Activated naive CD4-positive, alpha-beta T cell treated with anti-CD3 and anti-CD28 coated beads, Interleukin-2, amount 50 U/mL, for 72 hours (primary cell): ENCODE measurements at regions not wholly inside any gene's neighbourhood (a gene's known extent, or its start where the extent isn't known, plus 50 kb on each side); places are given as distances from the start of the nearest gene placed in this dataset.

Source experiments
- ATAC-seq, 2 donors: fragments of 150-1000 bp; cut with Tn5 transposase; 2 replicates each; pipeline ENCODE4 v1.10.0; 2021; ENCODE audit warnings: mild to moderate bottlenecking in 2 of 2, moderate library complexity in 2 of 2
- DNase-seq, 2 donors: peaks; one replicate each; pipeline ENCODE4 v3.0.0; 2021 to 2022; ENCODE audit warnings: low spot score in 2 of 2
- H3K27ac Mint-ChIP-seq, 2 donors: one replicate each; pipeline ENCODE4 v1.8.0; 2022; ENCODE audit warnings: mild to moderate bottlenecking in 2 of 2, mixed read lengths in 2 of 2
- H3K36me3 Mint-ChIP-seq, 2 donors: one replicate each; pipeline ENCODE4 v1.8.0; 2022; ENCODE audit warnings: mixed read lengths in 2 of 2
- H3K9me3 Mint-ChIP-seq, 2 donors: one replicate each; pipeline ENCODE4 v1.8.0; 2022; ENCODE audit warnings: mixed read lengths in 2 of 2

DNA sequence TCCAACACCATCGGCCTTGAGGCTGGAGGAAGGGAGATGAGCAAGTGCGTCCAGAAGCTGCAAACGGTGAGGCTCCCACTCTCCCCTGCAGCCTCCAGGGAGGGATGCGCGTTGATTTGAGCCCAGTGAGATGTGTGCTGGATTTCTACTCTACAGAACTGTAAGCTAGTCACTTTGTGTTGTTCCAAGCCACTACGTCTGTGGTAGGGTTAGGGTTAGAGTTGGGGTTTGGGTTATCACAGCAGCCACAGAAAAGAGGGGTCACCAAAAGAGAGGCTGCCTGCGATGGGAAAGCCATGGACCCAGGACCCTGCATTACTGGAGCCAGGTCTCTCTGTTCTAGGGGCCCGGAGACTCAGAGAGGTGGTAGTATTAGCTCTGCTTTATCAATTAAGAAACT, 94.5 kb downstream of the KCNF1 start:
- no peak for ATAC-seq

DNA sequence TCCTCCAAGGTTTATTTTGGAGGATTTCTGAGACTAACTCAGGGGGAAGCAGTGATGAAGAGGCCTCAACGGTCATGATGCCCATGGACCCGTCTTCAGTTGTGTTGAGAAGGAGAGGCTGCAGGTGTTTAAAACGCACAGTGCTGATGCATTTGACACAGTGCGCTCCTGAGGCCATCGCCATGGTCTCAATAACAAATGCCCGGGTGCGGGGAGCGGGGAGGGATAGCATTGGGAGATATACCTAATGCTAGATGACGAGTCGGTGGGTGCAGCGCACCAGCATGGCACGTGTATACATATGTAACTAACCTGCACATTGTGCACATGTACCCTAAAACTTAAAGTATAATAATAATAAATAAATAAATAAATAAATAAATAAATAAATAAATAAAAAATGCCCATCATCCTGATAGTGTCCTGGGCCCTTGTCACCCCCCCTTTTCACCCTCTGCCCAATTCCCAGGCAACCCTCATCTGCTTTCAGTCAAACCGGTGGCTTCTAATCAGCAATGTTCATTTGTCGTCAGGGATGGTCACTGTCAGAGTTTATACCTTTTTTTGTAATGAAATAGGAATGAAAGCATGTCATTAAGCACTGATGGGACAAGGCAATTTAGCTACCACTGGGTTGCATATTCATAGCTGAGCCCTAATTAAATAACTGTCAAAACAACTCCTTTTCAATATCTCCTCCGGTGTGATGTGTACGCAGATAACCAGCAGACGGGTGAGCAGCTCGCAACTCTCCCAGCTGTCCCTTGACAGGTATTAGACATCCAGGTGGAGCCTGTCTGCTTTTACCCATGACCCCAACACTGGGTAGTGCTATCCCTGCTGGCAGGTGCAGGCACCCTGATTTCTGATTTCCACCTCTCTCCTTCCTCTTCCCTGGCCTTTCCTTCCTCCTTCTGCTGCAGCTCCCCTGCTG, 95.9 kb downstream of the KCNF1 start:
- Mint-ChIP-seq H3K9me3 (peaks cover 9 to 16% of the 10 kb centered on the region in 2 donors), H3K36me3 (peaks cover 0 to 5% of the 10 kb centered on the region in 2 donors), H3K27ac (no peak overlapping the region)
- ATAC-seq (no peak), DNase-seq (peak in 1 of 2 donors; percentile 26)

More for the DNA sequence above, 94.5 kb downstream of the KCNF1 start:
- peak in 1 of 2 donors; percentile 6 for DNase-seq
- peaks cover 0 to under 1% of the 10 kb centered on the region in 2 donors for H3K36me3 Mint-ChIP-seq
- no peak overlapping the region for H3K27ac Mint-ChIP-seq
- H3K9me3 Mint-ChIP-seq: peaks cover 9 to 12% of the 10 kb centered on the region in 2 donors

DNA sequence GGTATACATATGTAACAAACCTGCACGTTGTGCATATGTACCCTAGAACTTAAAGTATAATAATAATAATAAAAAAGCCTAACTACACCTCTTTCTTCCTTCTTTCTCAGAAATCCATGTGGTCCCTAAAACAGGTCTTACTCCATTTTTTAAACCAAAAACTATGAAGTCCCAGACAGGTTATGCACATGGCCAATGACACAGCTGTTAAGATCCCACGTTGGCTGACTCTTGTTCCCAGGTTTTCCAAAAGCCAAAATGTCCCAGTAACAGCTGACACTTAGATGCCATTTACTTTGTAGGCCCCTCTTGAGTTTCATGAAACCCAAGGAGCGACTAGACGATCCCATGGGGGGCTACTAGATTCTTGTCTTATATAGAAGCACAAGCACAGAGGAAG, 97.0 kb downstream of the KCNF1 start:
- Mint-ChIP-seq H3K27ac (no peak overlapping the region), H3K36me3 (peaks cover 4 to 5% of the 10 kb centered on the region in 2 donors), H3K9me3 (peaks cover 13 to 16% of the 10 kb centered on the region in 2 donors)
- no peak for ATAC-seq
- DNase-seq: no peak

DNA sequence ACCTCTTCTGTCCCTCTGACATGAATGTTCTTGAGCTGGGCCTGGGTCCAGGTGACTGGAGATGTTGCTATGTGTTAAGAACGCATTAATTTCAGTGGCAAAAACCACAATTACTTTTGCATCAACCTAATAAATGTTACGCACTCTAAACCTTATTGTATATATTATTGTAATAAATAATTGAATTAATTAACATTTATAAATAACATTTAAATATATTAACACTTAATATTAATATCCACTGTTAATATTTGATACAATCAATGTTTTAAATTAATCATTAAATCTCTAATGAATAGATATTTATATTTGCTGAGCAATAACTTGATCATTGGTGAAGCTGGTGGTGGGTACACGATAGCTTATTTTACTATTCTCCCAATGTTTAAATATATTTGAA, 97.4 kb downstream of the KCNF1 start:
- DNase-seq (no peak), ATAC-seq (no peak)
- Mint-ChIP-seq H3K27ac (no peak overlapping the region), H3K9me3 (peaks cover 14 to 16% of the 10 kb centered on the region in 2 donors), H3K36me3 (peaks cover 5% of the 10 kb centered on the region in 2 donors)

DNA sequence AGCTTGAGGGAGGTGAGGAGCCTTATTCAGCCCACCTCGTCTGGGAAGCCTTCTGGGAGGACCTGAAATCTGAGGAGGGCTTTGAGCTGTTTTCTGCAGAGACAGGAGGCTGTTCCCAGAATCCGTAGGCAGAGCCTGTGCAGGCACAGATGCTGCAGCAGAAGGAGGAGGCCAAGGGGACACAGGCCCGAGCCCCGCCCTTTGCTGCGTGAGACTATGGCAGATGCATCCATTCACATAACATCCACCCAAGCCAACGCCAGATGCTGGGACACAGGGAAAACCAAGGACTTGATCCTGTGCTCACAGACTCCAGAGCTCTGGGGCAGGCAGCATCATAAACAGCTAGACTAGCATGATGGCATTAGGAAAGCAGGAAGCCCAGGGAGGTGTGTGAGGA, 98.2 kb downstream of the KCNF1 start:
- Mint-ChIP-seq H3K27ac (no peak overlapping the region), H3K36me3 (peaks cover 5% of the 10 kb centered on the region in 2 donors), H3K9me3 (peaks cover 14 to 16% of the 10 kb centered on the region in 2 donors)
- ATAC-seq (no peak), DNase-seq (no peak)

DNA sequence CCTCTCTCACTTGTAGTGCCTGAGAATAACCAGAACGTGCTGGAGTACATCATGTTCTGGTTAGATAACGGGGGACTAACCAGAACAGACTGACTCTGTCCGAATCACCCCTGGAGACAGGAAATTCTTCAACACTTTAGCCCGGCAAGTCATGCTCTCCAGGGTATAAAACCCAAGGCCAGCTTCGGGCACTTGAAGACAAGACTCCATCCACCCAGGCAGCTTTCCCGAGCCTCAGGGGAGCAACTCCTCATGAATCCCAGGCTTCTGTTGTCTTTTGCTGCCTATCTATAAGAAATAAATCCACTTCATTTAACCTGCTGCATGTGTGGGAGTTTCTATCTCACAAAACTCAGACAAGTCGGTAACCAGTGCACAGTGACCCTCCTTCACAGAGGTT, 99.6 kb downstream of the KCNF1 start:
- H3K9me3 Mint-ChIP-seq: peaks cover 14 to 16% of the 10 kb centered on the region in 2 donors
- DNase-seq: peak in 1 of 2 donors; percentile 23
- peaks cover 5% of the 10 kb centered on the region in 2 donors for H3K36me3 Mint-ChIP-seq
- ATAC-seq: no peak
- H3K27ac Mint-ChIP-seq: no peak overlapping the region

DNA sequence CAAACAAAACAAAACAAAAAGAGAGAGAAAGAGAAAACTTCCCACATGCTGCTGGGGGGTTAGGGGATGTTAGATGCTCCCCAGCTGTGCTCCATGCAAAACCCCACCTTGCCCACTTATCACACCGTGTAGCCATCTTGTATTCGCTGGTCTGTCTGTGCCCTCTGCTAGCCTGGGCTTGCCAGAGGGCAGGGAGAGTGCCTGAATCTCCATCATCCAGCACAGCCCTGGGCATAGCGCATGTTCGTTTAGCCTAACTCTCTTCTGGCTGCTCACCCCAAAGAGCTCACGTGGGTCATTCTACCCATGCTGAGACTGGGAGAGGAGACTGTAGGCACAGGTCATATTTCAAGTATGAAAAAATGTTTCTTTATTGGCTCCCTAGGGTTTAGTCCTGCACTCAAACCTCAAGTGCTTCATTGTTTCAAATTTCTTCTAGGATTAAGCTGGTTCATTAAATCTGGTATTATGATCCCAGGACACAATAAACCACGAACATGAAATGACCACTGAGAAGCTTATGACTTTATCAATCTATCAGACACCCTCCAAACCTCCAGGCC, 100.5 kb downstream of the KCNF1 start:
- ATAC-seq: no peak
- H3K9me3 Mint-ChIP-seq: peaks cover 14 to 16% of the 10 kb centered on the region in 2 donors
- H3K27ac Mint-ChIP-seq: no peak overlapping the region
- peaks cover 5% of the 10 kb centered on the region in 2 donors for H3K36me3 Mint-ChIP-seq
- DNase-seq: no peak

DNA sequence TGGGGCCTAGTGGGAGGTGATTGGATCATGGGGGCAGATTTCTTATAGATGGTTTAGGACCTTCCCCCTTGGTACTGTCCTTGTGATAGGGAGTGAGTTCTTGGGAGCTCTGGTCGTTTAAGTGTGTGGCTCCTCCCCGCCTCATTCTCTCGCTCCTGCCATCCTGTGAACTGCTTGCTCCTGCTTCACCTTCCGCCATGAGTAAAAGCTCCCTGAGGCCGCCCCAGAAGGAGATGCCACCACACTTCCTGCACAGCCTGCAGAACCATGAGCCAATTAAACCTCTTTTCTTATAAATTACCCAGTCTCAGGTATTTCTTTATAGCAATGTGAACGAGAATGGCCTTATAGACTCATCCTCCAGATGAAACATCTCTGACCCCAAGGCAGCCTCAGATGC, 101.5 kb downstream of the KCNF1 start:
- DNase-seq (no peak), ATAC-seq (no peak)
- peaks cover 14 to 16% of the 10 kb centered on the region in 2 donors for H3K9me3 Mint-ChIP-seq
- H3K27ac Mint-ChIP-seq: no peak overlapping the region
- H3K36me3 Mint-ChIP-seq: peaks cover 5% of the 10 kb centered on the region in 2 donors

DNA sequence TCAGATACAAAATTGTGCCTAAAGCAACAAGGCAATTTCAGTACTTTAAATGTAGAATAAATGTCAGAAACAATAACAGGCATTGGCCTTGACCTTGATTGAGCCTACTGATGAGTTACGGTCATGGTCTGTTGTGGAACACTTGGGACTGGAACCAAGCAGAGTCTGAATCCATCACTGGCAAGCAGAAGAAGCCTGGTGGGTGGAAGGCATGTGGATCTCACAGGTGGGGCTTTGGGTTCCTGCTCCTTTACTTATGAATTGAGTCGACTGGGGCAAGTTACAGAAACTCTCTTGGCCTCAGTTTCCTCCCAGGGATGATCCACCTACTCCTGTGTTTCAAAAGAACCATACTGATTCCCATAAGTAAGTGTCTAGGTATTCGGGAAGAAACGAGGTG, 102.3 kb downstream of the KCNF1 start:
- Mint-ChIP-seq H3K27ac (no peak overlapping the region), H3K36me3 (peaks cover 5% of the 10 kb centered on the region in 2 donors), H3K9me3 (peaks cover 14 to 16% of the 10 kb centered on the region in 2 donors)
- ATAC-seq (no peak), DNase-seq (no peak)

DNA sequence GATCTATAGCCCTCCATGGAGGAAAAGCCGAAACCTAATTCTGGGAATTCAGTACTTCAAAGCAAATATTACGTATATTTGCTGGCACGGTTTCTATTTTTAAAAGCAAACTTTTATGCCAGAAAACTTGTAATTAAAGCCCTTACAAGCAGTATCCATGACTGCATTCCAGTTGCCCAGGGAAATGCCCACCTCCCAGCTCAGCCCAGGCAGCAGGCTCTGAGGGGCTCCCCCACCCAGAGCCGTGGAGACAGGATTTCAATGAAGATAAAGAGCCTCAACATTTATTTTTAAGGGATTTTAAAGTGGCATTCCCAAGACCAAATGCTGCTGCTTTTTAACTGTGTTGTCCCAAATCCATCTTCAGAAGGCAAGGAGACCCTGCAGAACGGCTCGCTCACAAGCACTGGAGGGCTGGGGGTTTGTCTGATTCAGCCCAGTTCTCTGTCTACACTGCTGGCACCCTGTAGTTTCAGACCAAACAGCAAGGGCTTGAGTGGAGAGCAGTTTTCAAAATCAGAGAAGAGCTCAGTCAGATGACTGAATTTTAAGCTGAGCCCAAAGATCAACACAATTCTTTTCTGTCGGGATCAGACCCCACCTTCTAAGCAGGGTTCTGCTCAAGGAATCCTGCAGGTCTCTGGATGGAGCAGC, 105.1 kb downstream of the KCNF1 start:
- Mint-ChIP-seq H3K27ac (no peak overlapping the region), H3K36me3 (peaks cover 0 to 5% of the 10 kb centered on the region in 2 donors), H3K9me3 (peaks cover 0 to 4% of the 10 kb centered on the region in 2 donors)
- ATAC-seq (no peak), DNase-seq (no peak)

DNA sequence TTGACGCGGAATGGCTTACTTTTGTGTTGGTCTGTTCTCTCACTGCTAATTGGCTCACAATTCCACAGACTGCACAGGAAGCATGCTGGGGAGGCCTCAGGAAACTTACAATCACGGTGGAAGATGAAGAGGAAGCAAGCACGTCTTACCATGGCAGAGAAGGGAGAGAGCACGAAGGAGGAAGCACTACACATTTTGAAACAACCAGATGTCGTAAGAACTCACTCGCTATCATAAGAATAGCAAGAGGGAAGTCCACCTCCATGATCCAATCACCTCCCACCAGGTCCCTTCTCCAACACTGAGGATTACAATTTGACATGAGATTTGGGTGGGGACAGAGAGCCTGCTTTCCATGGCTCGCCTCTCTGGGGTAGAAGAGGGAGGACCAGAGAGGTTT, 106.2 kb downstream of the KCNF1 start:
- Mint-ChIP-seq H3K9me3 (peaks cover 0 to 4% of the 10 kb centered on the region in 2 donors), H3K27ac (no peak overlapping the region), H3K36me3 (peaks cover 0 to 5% of the 10 kb centered on the region in 2 donors)
- ATAC-seq (no peak), DNase-seq (no peak)

DNA sequence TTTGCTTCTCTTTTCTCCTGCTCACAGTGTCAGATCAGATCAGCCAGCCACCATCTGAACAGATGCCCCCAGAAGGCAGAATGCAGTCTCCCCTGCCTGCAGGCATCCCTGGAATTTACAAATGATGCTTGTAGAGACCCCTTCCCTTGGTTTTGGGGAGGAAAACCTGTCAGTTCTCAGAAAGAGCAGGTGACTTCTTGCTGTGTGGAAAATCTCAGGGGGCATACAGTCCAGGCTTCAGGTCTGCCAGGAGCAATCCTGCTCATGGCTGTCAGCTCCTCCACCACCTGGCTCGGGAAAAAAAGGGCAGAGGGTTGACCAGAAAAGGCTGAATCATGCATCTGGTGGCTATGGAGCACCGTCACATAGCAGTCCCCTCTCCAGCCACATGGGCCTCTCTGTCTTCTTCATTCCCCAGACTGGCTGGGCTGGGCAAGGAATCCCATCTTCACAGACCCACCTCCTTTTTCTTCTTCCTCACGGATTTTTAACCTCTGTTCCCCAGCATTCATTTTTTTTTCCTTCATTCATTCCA, 107.0 kb downstream of the KCNF1 start:
- DNase-seq (no peak), ATAC-seq (no peak)
- Mint-ChIP-seq H3K9me3 (peaks cover 0 to under 1% of the 10 kb centered on the region in 2 donors), H3K27ac (no peak overlapping the region), H3K36me3 (peaks cover 0 to under 1% of the 10 kb centered on the region in 2 donors)

DNA sequence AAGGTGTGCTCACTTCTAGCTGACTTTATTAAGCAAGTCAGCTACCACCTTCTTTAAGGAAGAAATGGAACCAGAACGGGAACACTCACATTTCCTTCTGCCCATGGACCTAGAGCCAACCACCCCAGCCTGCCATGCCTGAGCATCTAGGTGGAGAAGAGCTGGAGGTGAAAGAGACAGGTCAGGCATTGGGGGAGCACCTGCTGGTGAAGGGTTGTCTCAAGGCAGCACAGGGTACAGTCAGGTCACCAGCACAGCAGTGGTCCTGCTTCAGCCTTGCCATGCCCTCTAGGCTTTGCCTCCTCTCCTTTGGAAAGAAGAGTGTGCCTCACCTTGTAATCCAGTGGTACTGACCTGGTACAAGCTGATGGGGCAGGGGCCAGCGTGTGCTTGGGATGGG, 107.9 kb downstream of the KCNF1 start:
- no peaks in the 10 kb centered on the region for H3K9me3 Mint-ChIP-seq
- no peak for ATAC-seq
- H3K27ac Mint-ChIP-seq: no peak overlapping the region
- H3K36me3 Mint-ChIP-seq: no peaks in the 10 kb centered on the region
- DNase-seq: no peak

DNA sequence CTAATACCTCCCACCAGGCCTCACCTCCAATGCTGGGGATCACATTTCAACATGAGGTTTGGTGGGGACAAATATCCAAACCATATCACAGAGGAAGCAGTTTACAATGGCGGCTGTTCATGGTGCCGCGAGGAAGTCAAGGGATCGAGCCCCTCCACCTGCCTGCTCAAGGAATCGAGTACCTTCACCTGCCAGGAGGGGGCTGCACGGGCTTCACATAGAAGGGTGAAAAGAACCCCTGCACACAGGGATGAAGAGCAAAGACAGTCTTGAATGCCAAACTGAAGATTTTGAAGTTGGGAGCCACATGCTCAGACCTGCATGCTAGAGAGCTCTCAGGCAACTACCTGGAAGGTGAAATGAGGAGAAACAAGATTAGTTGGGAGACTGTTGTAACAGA, 110.3 kb downstream of the KCNF1 start:
- H3K27ac Mint-ChIP-seq: peak overlapping the region in 1 of 2 donors; percentile 26
- H3K36me3 Mint-ChIP-seq: no peaks in the 10 kb centered on the region
- ATAC-seq (no peak), DNase-seq (no peak)
- no peaks in the 10 kb centered on the region for H3K9me3 Mint-ChIP-seq

DNA sequence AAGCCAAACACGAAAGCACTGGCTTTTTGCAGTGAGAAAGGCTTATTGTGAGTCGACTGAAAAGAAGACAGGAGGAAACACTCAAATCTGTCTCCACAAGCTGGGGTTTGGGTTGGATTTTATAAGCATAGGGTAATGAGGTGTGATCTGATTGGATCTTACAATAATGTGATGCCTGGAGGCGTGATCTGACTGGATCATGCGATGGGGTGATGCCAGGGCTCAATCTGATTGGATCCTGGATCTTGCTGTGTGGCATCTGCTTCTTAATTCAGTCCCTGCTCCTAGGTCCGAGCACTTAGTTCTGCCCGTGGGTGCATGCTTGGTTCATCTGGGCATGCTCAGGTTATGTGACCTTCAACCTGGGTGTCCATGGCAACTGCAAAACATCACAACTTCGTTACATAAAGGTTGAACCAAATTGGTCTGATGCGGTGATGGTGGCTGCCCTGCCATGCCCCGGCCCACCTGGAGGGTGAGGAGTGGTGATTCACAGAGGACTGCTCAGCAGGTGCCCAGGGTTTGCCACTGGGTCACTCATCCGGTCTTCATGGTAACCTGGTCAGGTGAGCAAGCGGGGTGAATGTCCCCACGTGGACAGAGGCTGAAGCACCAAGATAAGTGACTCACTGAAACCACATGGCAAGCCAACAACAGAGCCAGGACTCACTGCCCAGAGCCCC, 111.0 kb downstream of the KCNF1 start:
- H3K36me3 Mint-ChIP-seq: no peaks in the 10 kb centered on the region
- H3K27ac Mint-ChIP-seq: no peak overlapping the region
- no peaks in the 10 kb centered on the region for H3K9me3 Mint-ChIP-seq
- DNase-seq (no peak), ATAC-seq (no peak)
